Peyer's patch (tissue), 4 donors: ENCODE measurements at regions not wholly inside any gene's neighbourhood (a gene's known extent, or its start where the extent isn't known, plus 50 kb on each side); places are given as distances from the start of the nearest gene placed in this dataset.

Experiments
- DNase-seq, 3 donors: peaks; one replicate each; pipeline ENCODE4 v3.0.0-alpha.2; 2017 to 2019
- H3K27ac ChIP-seq, 4 donors: fragments of 200-600 bp; sonication (generic); one replicate each; pipeline ENCODE4 v1.5.1; 2016 to 2019
- H3K27me3 ChIP-seq, 2 donors: fragments of 200-600 bp; sonication (generic); one replicate each; pipeline ENCODE4 v1.5.1; 2019
- H3K36me3 ChIP-seq, 3 donors: fragments of 200-600 bp; sonication (generic); one replicate each; pipeline ENCODE4 v1.5.1; 2016 to 2019
- H3K4me1 ChIP-seq, 4 donors: fragments of 200-600 bp; sonication (generic); one replicate each; pipeline ENCODE4 v1.5.1; 2016 to 2019
- H3K4me3 ChIP-seq, 4 donors: fragments of 200-600 bp; sonication (generic); 1 replicate in 3 of 4; 2 replicates in 1 of 4; pipeline ENCODE4 v1.5.1; 2016 to 2019; ENCODE audit warnings: mild to moderate bottlenecking in 1 of 4
- H3K9me3 ChIP-seq, 4 donors: fragments of 200-600 bp; sonication (generic); one replicate each; pipeline ENCODE4 v1.5.1; 2016 to 2019; ENCODE audit warnings: mild to moderate bottlenecking in 1 of 4
- CTCF ChIP-seq, 6 experiments: fragments of 450-650 bp in 4 of 6; fragments of 200-600 bp in 2 of 6; sonication (generic) in 1 of 6; IDR thresholded peaks; one replicate each; pipeline ENCODE4 v1.5.1; 2017 to 2019; ENCODE audit warnings: antibody characterized with exemption in 6 of 6, mild to moderate bottlenecking in 3 of 6, moderate library complexity in 1 of 6
- POLR2A ChIP-seq, 2 donors: fragments of 450-650 bp; IDR thresholded peaks; one replicate each; pipeline ENCODE4 v1.5.1; 2017; ENCODE audit warnings: antibody characterized with exemption in 2 of 2, mild to moderate bottlenecking in 2 of 2, moderate library complexity in 2 of 2

GRCh38 chr10:129032372-129033313 is 434.4 kb upstream of the MGMT start:
- H3K9me3 ChIP-seq: no peaks in the 10 kb centered on the region
- no peaks in the 10 kb centered on the region for H3K4me1 ChIP-seq
- no peaks in the 10 kb centered on the region for H3K27me3 ChIP-seq
- H3K27ac ChIP-seq: no peak overlapping the region
- no peaks in the 10 kb centered on the region for H3K36me3 ChIP-seq
- TF ChIP-seq POLR2A (IDR thresholded peaks at IDR 0.05) (no peak), CTCF (IDR thresholded peaks at IDR 0.05) (no peak)
- no peak for DNase-seq
- no peak overlapping the region for H3K4me3 ChIP-seq

GRCh38 chr10:129033340-129033739 is 433.7 kb upstream of the MGMT start:
- Histone ChIP-seq H3K4me1 (no peaks in the 10 kb centered on the region), H3K27ac (no peak overlapping the region), H3K4me3 (no peak overlapping the region), H3K36me3 (no peaks in the 10 kb centered on the region), H3K27me3 (no peaks in the 10 kb centered on the region), H3K9me3 (no peaks in the 10 kb centered on the region)
- TF ChIP-seq CTCF (IDR thresholded peaks at IDR 0.05) (no peak), POLR2A (IDR thresholded peaks at IDR 0.05) (no peak)
- no peak for DNase-seq

- Histone ChIP-seq H3K4me1 (no peaks in the 10 kb centered on the region), H3K36me3 (no peaks in the 10 kb centered on the region), H3K9me3 (no peaks in the 10 kb centered on the region), H3K4me3 (no peak overlapping the region), H3K27ac (no peak overlapping the region), H3K27me3 (no peaks in the 10 kb centered on the region)
- TF ChIP-seq CTCF (IDR thresholded peaks at IDR 0.05) (no peak), POLR2A (IDR thresholded peaks at IDR 0.05) (no peak)
- DNase-seq: no peak
Measured at GRCh38 chr10:129033790-129034272, 433.2 kb upstream of the MGMT start.

GRCh38 chr10:129035052-129035827 is 431.8 kb upstream of the MGMT start:
- Histone ChIP-seq H3K4me1 (no peaks in the 10 kb centered on the region), H3K4me3 (no peak overlapping the region), H3K27ac (peak overlapping the region in 2 of 4 donors; percentile 10 to 39), H3K27me3 (no peaks in the 10 kb centered on the region), H3K9me3 (no peaks in the 10 kb centered on the region), H3K36me3 (no peaks in the 10 kb centered on the region)
- peak in 2 of 3 donors; percentile 37 to 75 for DNase-seq
- TF ChIP-seq POLR2A (IDR thresholded peaks at IDR 0.05) (no peak), CTCF (IDR thresholded peaks at IDR 0.05) (no peak)

- Histone ChIP-seq H3K4me3 (no peak overlapping the region), H3K9me3 (no peaks in the 10 kb centered on the region)
- DNase-seq: no peak
Measured at GRCh38 chr10:129038522-129038921, 428.5 kb upstream of the MGMT start.

More at GRCh38 chr10:129038522-129038921, 428.5 kb upstream of the MGMT start:
- no peaks in the 10 kb centered on the region for H3K36me3 ChIP-seq
- H3K4me1 ChIP-seq: no peaks in the 10 kb centered on the region
- no peaks in the 10 kb centered on the region for H3K27me3 ChIP-seq
- H3K27ac ChIP-seq: no peak overlapping the region
- TF ChIP-seq CTCF (IDR thresholded peaks at IDR 0.05) (no peak), POLR2A (IDR thresholded peaks at IDR 0.05) (no peak)
